Body of pancreas (tissue), 4 donors: ENCODE measurements at regions not wholly inside any gene's neighbourhood (a gene's known extent, or its start where the extent isn't known, plus 50 kb on each side); places are given as distances from the start of the nearest gene placed in this dataset.

Experiments used
- POLR2A ChIP-seq, 3 donors: fragments of 450-650 bp; IDR thresholded peaks; one replicate each; pipeline ENCODE4 v1.6.1; 2016; ENCODE audit warnings: antibody characterized with exemption in 3 of 3, mild to moderate bottlenecking in 2 of 3
- TF ChIP-seq, protein P1 (sequence below), 7 experiments: fragments of 450-650 bp in 4 of 7; fragments of 200-600 bp in 3 of 7; sonication (generic) in 3 of 7; IDR thresholded peaks; one replicate each; pipeline ENCODE4 v1.5.1; 2016 to 2019; ENCODE audit warnings: antibody characterized with exemption in 7 of 7

DNA sequence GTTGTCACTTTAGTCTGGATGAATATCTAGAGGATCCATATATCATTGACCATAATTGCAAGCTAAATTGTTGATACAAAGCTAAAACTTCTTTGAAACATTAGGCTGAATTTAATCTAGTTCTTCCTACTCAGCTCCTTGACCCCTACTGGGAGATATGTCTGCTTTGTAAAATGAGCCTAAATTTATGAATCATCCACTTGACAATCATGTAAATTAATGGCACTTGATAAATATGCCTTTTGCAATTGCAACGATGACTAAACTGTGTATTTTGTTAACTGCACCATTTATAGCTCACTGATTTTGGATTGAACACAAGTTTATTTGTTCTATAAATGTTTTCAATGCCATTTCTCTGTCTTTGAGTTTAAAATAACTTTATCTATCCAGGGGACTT lies 1616.5 kb upstream of the FLRT2 start:
- TF ChIP-seq, protein P1, sequence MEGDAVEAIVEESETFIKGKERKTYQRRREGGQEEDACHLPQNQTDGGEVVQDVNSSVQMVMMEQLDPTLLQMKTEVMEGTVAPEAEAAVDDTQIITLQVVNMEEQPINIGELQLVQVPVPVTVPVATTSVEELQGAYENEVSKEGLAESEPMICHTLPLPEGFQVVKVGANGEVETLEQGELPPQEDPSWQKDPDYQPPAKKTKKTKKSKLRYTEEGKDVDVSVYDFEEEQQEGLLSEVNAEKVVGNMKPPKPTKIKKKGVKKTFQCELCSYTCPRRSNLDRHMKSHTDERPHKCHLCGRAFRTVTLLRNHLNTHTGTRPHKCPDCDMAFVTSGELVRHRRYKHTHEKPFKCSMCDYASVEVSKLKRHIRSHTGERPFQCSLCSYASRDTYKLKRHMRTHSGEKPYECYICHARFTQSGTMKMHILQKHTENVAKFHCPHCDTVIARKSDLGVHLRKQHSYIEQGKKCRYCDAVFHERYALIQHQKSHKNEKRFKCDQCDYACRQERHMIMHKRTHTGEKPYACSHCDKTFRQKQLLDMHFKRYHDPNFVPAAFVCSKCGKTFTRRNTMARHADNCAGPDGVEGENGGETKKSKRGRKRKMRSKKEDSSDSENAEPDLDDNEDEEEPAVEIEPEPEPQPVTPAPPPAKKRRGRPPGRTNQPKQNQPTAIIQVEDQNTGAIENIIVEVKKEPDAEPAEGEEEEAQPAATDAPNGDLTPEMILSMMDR (IDR thresholded peaks at IDR 0.05), result no peak
- TF ChIP-seq POLR2A (IDR thresholded peaks at IDR 0.05), result no peak
